ENCODE measurements at regions not wholly inside any gene's neighbourhood (a gene's known extent, or its start where the extent isn't known, plus 50 kb on each side); places are given as distances from the start of the nearest gene placed in this dataset.
"Not testable (repeated sequence)": the region's sequence is repeated elsewhere in the genome, so short reads cannot be mapped to it uniquely, and the experiment has no call there.

GRCh38 chr14:54266616-54267015 lies 130.2 kb upstream of the CDKN3 start:
- not testable (repeated sequence) for H3K9me3 Mint-ChIP-seq, DNase-seq, H3K36me3 Mint-ChIP-seq, H3K27ac Mint-ChIP-seq, H3K4me3 Mint-ChIP-seq, H3K4me1 Mint-ChIP-seq, H3K27me3 Mint-ChIP-seq
- CTCF ChIA-PET: interaction anchor here (0.7 kb wide), 1 partner anchor 719 kb away, joined by 3 read pairs; no protein-coding TSS in a partner anchor

- H3K4me3 Mint-ChIP-seq: no peak overlapping the region
- DNase-seq: no peak
- H3K4me1 Mint-ChIP-seq: no peaks in the 10 kb centered on the region
- no peak overlapping the region for H3K27ac Mint-ChIP-seq
- H3K9me3 Mint-ChIP-seq: no peaks in the 10 kb centered on the region
- peaks cover 7% of the 10 kb centered on the region for H3K27me3 Mint-ChIP-seq
- CTCF ChIA-PET: no interaction called here
- H3K36me3 Mint-ChIP-seq: no peaks in the 10 kb centered on the region
These were observed 129.6 kb upstream of the CDKN3 start for GRCh38 chr14:54267172-54267571.

GRCh38 chr14:54275997-54276725 lies 120.6 kb upstream of the CDKN3 start:
- no peak for DNase-seq
- H3K9me3 Mint-ChIP-seq: no peaks in the 10 kb centered on the region
- no peak overlapping the region for H3K27ac Mint-ChIP-seq
- H3K36me3 Mint-ChIP-seq: no peaks in the 10 kb centered on the region
- CTCF ChIA-PET: no interaction called here
- H3K27me3 Mint-ChIP-seq: no peaks in the 10 kb centered on the region
- no peaks in the 10 kb centered on the region for H3K4me1 Mint-ChIP-seq
- no peak overlapping the region for H3K4me3 Mint-ChIP-seq

- no peaks in the 10 kb centered on the region for H3K36me3 Mint-ChIP-seq
- no peak overlapping the region for H3K4me3 Mint-ChIP-seq
- H3K4me1 Mint-ChIP-seq: no peaks in the 10 kb centered on the region
- no peaks in the 10 kb centered on the region for H3K9me3 Mint-ChIP-seq
- no peaks in the 10 kb centered on the region for H3K27me3 Mint-ChIP-seq
- no peak overlapping the region for H3K27ac Mint-ChIP-seq
- DNase-seq: no peak
- CTCF ChIA-PET: no interaction called here
These were observed 118.7 kb upstream of the CDKN3 start for GRCh38 chr14:54278087-54278486.

GRCh38 chr14:54278665-54279295 lies 118.0 kb upstream of the CDKN3 start:
- Mint-ChIP-seq H3K27ac (no peak overlapping the region), H3K36me3 (no peaks in the 10 kb centered on the region), H3K9me3 (no peaks in the 10 kb centered on the region), H3K4me3 (no peak overlapping the region), H3K27me3 (no peaks in the 10 kb centered on the region), H3K4me1 (no peaks in the 10 kb centered on the region)
- CTCF ChIA-PET: interaction anchor here (1.1 kb wide), 1 partner anchor 69 kb away, joined by 3 read pairs; no protein-coding TSS in a partner anchor
- DNase-seq: no peak

GRCh38 chr14:54282849-54283248 lies 114.0 kb upstream of the CDKN3 start:
- Mint-ChIP-seq H3K27me3 (no peaks in the 10 kb centered on the region), H3K27ac (no peak overlapping the region), H3K9me3 (no peaks in the 10 kb centered on the region), H3K4me3 (no peak overlapping the region), H3K36me3 (no peaks in the 10 kb centered on the region), H3K4me1 (no peaks in the 10 kb centered on the region)
- CTCF ChIA-PET: no interaction called here
- no peak for DNase-seq

GRCh38 chr14:54285030-54285429 lies 111.8 kb upstream of the CDKN3 start:
- Mint-ChIP-seq H3K36me3 (no peaks in the 10 kb centered on the region), H3K27ac (no peak overlapping the region), H3K9me3 (no peaks in the 10 kb centered on the region), H3K4me1 (no peaks in the 10 kb centered on the region), H3K27me3 (no peaks in the 10 kb centered on the region), H3K4me3 (no peak overlapping the region)
- CTCF ChIA-PET: no interaction called here
- DNase-seq: no peak

GRCh38 chr14:54291491-54292191 lies 105.2 kb upstream of the CDKN3 start:
- Mint-ChIP-seq H3K27me3 (peaks cover 12% of the 10 kb centered on the region), H3K9me3 (no peaks in the 10 kb centered on the region), H3K36me3 (no peaks in the 10 kb centered on the region), H3K4me1 (no peaks in the 10 kb centered on the region), H3K27ac (no peak overlapping the region), H3K4me3 (no peak overlapping the region)
- CTCF ChIA-PET: no interaction called here
- no peak for DNase-seq

GRCh38 chr14:54294802-54295201 lies 102.0 kb upstream of the CDKN3 start:
- DNase-seq: no peak
- Mint-ChIP-seq H3K4me3 (no peak overlapping the region), H3K9me3 (no peaks in the 10 kb centered on the region), H3K27me3 (peaks cover 12% of the 10 kb centered on the region), H3K27ac (no peak overlapping the region), H3K36me3 (no peaks in the 10 kb centered on the region), H3K4me1 (no peaks in the 10 kb centered on the region)
- CTCF ChIA-PET: no interaction called here

- Mint-ChIP-seq H3K9me3 (no peaks in the 10 kb centered on the region), H3K36me3 (no peaks in the 10 kb centered on the region), H3K4me1 (no peaks in the 10 kb centered on the region), H3K27ac (no peak overlapping the region), H3K27me3 (peaks cover 3% of the 10 kb centered on the region), H3K4me3 (no peak overlapping the region)
- CTCF ChIA-PET: no interaction called here
- no peak for DNase-seq
These were observed 97.1 kb upstream of the CDKN3 start for GRCh38 chr14:54299410-54300363.

GRCh38 chr14:54300881-54301280 lies 95.9 kb upstream of the CDKN3 start:
- Mint-ChIP-seq H3K4me1 (no peaks in the 10 kb centered on the region), H3K4me3 (no peak overlapping the region), H3K27ac (no peak overlapping the region), H3K9me3 (no peaks in the 10 kb centered on the region), H3K36me3 (no peaks in the 10 kb centered on the region), H3K27me3 (peaks cover 2% of the 10 kb centered on the region)
- CTCF ChIA-PET: no interaction called here
- no peak for DNase-seq

- Mint-ChIP-seq H3K9me3 (no peaks in the 10 kb centered on the region), H3K4me1 (no peaks in the 10 kb centered on the region), H3K36me3 (no peaks in the 10 kb centered on the region), H3K27me3 (peaks cover 4% of the 10 kb centered on the region), H3K4me3 (no peak overlapping the region), H3K27ac (no peak overlapping the region)
- no peak for DNase-seq
- CTCF ChIA-PET: no interaction called here
These were observed 95.4 kb upstream of the CDKN3 start for GRCh38 chr14:54301359-54301758.

GRCh38 chr14:54306806-54307205 lies 90.0 kb upstream of the CDKN3 start:
- H3K4me1 Mint-ChIP-seq: no peaks in the 10 kb centered on the region
- H3K4me3 Mint-ChIP-seq: no peak overlapping the region
- CTCF ChIA-PET: no interaction called here
- DNase-seq: no peak
- peaks cover 8% of the 10 kb centered on the region for H3K27me3 Mint-ChIP-seq
- no peak overlapping the region for H3K27ac Mint-ChIP-seq
- H3K36me3 Mint-ChIP-seq: no peaks in the 10 kb centered on the region
- H3K9me3 Mint-ChIP-seq: no peaks in the 10 kb centered on the region

- Mint-ChIP-seq H3K4me1 (no peaks in the 10 kb centered on the region), H3K9me3 (no peaks in the 10 kb centered on the region), H3K4me3 (no peak overlapping the region), H3K36me3 (no peaks in the 10 kb centered on the region), H3K27ac (no peak overlapping the region), H3K27me3 (peaks cover 13% of the 10 kb centered on the region)
- CTCF ChIA-PET: no interaction called here
- no peak for DNase-seq
These were observed 87.2 kb upstream of the CDKN3 start for GRCh38 chr14:54309615-54310014.

Measured in activated naive CD4-positive, alpha-beta T cell treated with anti-CD3 and anti-CD28 coated beads, Interleukin-2, amount 10 ng/mL, durations not matched to agents 7 days and 5 days (primary cell).